GM21529 (cell line): ENCODE measurements at regions not wholly inside any gene's neighbourhood (a gene's known extent, or its start where the extent isn't known, plus 50 kb on each side); places are given as distances from the start of the nearest gene placed in this dataset.
"Not testable (repeated sequence)": the region's sequence is repeated elsewhere in the genome, so short reads cannot be mapped to it uniquely, and the experiment has no call there.

Experiments
- ATAC-seq: cut with Tn5 transposase; IDR thresholded peaks from one replicate; pipeline ENCODE4 v1.9.1; 2021; ENCODE audit not compliant: unreplicated experiment

DNA sequence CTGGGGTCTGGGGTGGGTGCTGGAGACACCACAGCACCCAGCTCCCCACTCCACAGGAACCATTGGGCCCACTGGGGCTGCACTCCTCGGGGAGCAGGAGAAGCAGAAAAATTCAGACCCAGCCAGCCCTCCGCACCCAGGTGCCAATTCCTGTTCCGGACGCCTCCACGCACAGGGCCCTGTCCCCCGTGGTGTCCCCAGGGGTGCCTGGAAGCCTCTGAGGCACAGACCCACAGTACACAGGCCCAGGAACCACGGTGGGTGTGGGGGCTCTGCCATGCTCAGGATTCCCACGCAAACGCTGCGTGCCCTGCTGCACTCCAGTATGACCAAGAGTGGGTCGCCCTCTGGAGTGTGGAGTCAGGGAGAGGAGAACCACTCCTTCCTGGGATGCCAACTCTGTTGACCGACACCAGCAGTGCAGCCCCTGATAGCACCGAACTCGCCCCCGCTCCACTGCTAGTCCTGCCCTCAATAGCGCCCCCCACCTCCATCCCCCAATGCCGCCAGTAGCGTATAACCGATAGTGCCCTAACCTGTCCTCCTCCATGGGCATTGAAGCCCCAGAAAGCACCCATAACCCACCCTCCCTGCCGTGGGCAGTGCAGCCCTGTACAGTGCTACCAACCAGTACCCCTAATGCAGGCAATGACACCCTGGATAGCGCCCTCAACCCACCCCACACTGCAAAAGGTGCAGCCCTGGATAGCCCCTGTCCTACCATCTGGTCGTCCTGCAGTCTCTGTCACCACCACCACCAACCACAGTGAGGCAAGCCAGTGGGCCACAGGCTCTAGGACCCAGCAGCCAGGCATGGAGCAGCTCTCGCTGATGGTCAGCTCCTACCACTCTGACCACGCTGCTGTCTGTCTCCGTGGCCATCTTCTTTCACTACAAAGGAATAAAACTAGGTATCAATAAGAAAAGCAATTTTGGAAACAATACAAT lies 2877.2 kb downstream of the RPIA start:
- ATAC-seq: not testable (repeated sequence)

DNA sequence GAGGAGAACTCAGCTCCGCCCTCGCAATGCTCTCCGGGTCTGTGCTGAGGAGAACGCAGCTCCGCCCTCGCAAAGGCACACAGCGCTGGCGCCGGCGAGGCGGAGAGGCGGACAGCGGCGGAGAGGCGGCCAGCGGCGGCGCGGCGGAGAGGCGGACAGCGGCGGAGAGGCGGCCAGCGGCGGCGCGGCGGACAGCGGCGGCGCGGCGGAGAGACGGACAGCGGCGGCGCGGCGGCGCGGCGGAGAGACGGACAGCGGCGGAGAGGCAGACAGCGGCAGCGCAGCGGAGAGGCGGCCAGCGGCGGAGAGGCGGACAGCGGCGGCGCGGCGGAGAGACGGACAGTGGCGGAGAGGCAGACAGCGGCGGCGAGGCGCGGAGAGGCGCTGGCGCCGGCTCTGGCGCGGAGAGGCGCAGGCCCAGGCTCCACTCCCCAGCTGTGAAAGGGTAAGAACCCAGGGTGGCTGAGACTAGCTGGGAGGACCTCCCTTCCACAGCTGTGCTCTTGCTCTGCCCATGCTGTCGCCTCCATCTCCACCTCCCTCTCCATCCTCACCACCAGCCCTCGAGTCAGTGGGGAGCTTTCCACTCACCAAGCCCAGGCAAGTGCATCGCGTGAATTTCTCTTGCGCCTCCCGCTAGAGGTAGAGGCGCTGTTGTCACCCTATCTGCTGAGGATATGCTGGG lies 2879.9 kb downstream of the RPIA start:
- ATAC-seq: not testable (repeated sequence)

DNA sequence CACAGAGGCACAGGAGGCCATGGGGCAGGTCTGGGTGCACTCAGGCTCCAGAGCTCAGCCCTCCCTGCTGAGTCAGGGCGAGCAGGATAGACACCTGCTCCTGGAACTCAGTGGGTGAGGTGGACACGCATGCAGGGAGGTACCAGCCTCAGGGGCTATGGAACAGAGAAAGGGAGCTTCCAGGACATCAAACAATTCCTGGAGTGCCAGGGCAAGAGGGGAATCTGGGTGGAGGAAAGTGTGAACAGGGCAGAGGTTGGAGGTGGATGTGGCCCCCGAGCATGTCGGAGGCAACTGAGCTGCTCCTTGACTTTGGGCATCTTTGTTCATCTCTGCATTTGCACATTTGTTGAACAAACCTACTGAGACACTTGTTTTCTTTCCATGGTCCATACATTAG lies 2881.5 kb downstream of the RPIA start:
- ATAC-seq: not testable (repeated sequence)

GRCh38 chr2:91573755-91574154 lies 2882.3 kb downstream of the RPIA start:
- not testable (repeated sequence) for ATAC-seq

GRCh38 chr2:91574255-91574654 lies 2882.8 kb downstream of the RPIA start:
- ATAC-seq: not testable (repeated sequence)

DNA sequence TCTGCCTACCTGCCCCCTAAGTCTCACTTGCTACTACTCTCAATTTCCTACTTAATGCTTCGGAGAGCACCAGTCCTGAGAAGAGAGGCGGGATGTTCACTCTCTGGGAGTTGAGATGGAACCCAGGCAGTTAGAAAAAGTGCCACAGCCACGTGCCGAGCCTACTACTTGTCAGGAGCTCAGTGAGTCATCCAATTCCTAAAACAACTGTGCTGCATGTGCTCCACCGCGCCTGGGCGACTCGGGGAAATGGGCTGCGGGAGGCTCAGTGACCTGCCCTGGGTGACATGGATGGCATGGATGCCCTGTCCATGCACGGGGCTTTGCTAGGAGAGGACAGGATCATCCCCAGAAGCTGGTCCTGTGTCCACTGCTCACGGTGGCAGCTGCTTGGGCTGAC lies 2884.2 kb downstream of the RPIA start:
- not testable (repeated sequence) for ATAC-seq

GRCh38 chr2:91577406-91577805 lies 2885.9 kb downstream of the RPIA start:
- not testable (repeated sequence) for ATAC-seq

DNA sequence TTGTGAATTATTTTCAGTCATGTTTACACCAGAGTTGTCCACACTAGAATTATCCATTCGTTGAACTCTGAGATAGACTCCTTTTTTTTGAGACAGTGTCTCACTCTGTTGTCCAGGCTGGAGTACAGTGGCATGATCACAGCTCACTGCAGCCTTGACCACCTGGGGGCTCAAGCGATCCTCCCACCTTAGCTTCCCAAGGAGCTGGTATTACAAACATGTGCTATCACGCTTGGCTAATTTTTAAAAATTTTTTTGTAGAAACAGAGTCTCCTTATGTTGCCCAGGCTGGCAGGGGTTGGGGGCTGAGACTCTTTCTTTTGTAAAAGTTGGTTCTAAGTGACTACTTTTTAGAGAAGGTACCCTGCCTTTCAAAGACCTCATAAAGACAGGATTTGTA lies 2887.2 kb downstream of the RPIA start:
- not testable (repeated sequence) for ATAC-seq

GRCh38 chr2:91579555-91579954 lies 2888.1 kb downstream of the RPIA start:
- ATAC-seq: not testable (repeated sequence)

GRCh38 chr2:91580043-91580442 lies 2888.6 kb downstream of the RPIA start:
- not testable (repeated sequence) for ATAC-seq

DNA sequence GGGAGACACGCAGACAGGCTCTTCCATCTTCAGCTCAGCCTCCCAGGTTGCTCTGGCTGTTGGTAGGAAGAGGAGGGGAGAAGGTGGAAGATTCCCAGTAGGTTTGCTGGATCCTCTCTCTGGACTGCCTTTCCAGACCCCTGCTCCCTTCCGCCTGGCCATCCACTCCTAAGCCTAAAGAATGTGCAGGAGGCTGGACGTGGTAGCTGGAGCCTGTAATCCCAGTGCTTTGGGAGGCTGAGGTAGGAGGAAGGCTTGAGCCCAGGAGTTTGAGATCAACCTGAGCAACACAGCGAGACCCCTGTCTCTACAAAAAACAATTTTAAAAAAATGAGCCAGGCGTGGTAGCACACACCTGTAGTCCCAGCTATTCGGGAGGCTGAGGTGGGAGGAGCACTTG lies 2895.6 kb downstream of the RPIA start:
- not testable (repeated sequence) for ATAC-seq

- not testable (repeated sequence) for ATAC-seq
These were observed 2896.5 kb downstream of the RPIA start for GRCh38 chr2:91587908-91588535.

- not testable (repeated sequence) for ATAC-seq
These were observed 2897.3 kb downstream of the RPIA start for GRCh38 chr2:91588782-91589223.

GRCh38 chr2:91589454-91590328 lies 2898.2 kb downstream of the RPIA start:
- ATAC-seq: not testable (repeated sequence)

- not testable (repeated sequence) for ATAC-seq
These were observed 2898.9 kb downstream of the RPIA start for GRCh38 chr2:91590381-91590780.

DNA sequence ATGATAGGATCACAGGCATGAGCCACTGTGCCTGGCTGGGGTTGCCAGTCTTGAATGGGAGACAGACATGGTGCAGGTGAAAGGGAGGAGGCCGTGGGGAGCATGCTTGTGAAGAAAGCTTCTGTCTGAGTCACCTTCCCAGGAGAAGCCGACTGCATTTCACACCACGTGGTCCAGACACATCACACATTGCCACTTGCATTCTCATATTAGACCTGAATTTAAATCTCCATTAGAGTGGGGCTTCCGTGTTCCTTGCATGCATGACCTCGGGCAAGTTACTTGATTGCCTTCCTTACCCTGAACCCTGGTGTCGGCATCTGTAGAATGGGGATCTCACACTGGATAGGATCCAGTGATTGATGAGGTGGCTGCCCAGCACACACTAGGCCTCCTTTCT lies 2899.6 kb downstream of the RPIA start:
- not testable (repeated sequence) for ATAC-seq

DNA sequence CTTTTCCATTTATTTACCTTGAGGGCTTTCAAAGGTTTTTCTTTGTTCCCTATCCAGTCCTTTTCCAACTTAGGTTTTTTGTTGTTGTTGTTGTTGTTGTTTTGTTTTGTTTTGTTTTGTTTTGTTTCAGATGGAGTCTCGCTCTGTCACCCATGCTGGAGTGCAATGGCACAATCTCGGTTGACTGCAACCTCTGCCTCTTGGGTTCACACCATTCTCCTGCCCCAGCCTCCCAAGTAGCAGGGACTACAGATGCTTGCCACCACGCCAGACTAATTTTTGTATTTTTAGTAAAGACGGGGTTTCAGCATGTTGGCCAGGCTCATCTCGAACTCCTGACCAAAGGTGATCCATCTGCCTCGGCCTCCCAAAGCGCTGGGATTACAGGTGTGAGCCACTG lies 2906.0 kb downstream of the RPIA start:
- ATAC-seq: not testable (repeated sequence)

GRCh38 chr2:91598519-91598918 lies 2907.0 kb downstream of the RPIA start:
- not testable (repeated sequence) for ATAC-seq

GRCh38 chr2:91599000-91599399 lies 2907.5 kb downstream of the RPIA start:
- ATAC-seq: not testable (repeated sequence)

DNA sequence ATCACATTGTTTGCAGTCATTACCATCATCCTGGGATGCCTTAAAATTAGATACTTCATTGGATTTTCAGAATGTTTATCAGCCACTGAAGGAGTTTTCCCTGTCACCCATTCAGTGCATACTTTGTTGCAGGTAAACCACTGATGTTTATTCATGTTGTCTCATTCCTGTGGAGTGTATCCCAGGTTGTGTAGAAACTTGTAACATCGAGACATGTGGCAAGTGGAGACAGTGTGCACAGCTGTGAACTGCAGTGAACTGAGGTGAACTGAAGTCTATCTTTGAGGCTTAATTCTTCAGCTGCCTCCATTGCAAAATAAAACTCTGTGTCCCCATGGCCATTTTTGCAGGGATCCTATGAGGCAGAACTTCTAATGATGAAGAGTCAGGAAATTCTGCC lies 2911.4 kb downstream of the RPIA start:
- not testable (repeated sequence) for ATAC-seq
